ENCODE measurements at regions not wholly inside any gene's neighbourhood (a gene's known extent, or its start where the extent isn't known, plus 50 kb on each side); places are given as distances from the start of the nearest gene placed in this dataset.
A peak's percentile ranks its signal among the peaks of the same experiment; 100 is the strongest.

DNA sequence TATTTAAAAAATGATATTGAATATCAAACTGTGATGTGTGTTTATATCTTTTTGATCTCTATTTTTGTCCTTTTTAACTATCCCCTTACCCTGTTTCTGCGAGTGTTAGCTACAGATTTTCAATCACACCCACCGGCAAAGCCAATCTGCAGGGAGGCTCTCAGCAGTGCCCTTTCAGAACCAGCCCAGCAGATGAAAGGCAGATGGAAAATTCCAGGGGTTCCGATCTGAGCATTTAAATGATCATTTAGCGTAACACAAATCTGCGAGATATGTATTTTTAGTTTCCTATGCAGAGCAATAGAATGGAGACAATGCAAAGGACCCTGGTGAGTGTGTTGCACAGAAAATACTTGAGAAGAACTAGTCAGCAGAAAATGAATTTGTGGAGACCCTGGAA, 2170.5 kb upstream of the PIK3C3 start:
- no peaks in the 10 kb centered on the region for H3K36me3 ChIP-seq
- H3K27ac Mint-ChIP-seq = no peak overlapping the region
- peaks cover 15% of the 10 kb centered on the region for H3F3A ChIP-seq (ENCODE audit: low read depth)
- peak overlapping the region; percentile 43 for H3K4me2 ChIP-seq
- TF ChIP-seq EZH2phosphoT487 (IDR thresholded peaks at IDR 0.05) (no peak), EZH2 (IDR thresholded peaks at IDR 0.05) (no peak)
- TF ChIP-seq, protein P1, sequence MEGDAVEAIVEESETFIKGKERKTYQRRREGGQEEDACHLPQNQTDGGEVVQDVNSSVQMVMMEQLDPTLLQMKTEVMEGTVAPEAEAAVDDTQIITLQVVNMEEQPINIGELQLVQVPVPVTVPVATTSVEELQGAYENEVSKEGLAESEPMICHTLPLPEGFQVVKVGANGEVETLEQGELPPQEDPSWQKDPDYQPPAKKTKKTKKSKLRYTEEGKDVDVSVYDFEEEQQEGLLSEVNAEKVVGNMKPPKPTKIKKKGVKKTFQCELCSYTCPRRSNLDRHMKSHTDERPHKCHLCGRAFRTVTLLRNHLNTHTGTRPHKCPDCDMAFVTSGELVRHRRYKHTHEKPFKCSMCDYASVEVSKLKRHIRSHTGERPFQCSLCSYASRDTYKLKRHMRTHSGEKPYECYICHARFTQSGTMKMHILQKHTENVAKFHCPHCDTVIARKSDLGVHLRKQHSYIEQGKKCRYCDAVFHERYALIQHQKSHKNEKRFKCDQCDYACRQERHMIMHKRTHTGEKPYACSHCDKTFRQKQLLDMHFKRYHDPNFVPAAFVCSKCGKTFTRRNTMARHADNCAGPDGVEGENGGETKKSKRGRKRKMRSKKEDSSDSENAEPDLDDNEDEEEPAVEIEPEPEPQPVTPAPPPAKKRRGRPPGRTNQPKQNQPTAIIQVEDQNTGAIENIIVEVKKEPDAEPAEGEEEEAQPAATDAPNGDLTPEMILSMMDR (IDR thresholded peaks at IDR 0.05) = no peak
- no peak overlapping the region for H3K4me3 ChIP-seq
- peaks cover 50% of the 10 kb centered on the region for H3K4me1 Mint-ChIP-seq
- no peak overlapping the region for H2AFZ ChIP-seq (replicated peaks)
- H3K9me3 ChIP-seq (ENCODE audit: low read depth) = no peaks in the 10 kb centered on the region
- peak overlapping the region; percentile 38 for H3K27ac ChIP-seq
- H3K36me3 Mint-ChIP-seq = peaks cover 14% of the 10 kb centered on the region
- peaks cover 18% of the 10 kb centered on the region for H3K79me2 ChIP-seq (ENCODE audit: low read depth)
- no peaks in the 10 kb centered on the region for H4K20me1 ChIP-seq (ENCODE audit: low read depth)
- peaks cover 11% of the 10 kb centered on the region for H3K9me3 Mint-ChIP-seq
- no peaks in the 10 kb centered on the region for H3K27me3 ChIP-seq
- no peaks in the 10 kb centered on the region for H3K27me3 Mint-ChIP-seq (ENCODE audit: insufficient read depth, low read depth)
- no peak for DNase-seq (ENCODE audit: low spot score)
- peak overlapping the region; percentile 70 for H3K4me3 Mint-ChIP-seq
- peaks cover 29% of the 10 kb centered on the region for H3K4me1 ChIP-seq
- H3K9ac ChIP-seq = no peak overlapping the region

DNA sequence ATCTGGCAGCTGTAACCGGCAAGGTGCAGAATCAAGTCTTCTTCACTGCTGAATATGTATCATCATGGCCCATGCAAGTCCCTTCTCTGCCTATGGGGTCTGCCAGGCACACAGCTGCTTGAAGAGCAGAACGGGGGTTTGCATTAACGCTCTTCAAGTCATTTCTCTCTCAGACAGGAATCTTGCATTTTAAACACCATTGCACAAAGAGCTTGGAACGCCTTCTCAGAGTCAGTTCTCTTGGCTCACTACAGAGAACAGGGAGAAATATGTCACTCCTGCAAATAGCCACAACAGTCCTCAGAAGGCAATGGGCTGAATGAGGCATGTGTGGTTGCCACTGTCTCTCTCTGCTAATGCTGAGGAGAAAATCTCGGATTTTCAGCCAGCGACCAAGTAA, 2173.5 kb upstream of the PIK3C3 start:
- no peaks in the 10 kb centered on the region for H3K27me3 Mint-ChIP-seq (ENCODE audit: insufficient read depth, low read depth)
- H3K9me3 ChIP-seq (ENCODE audit: low read depth) = no peaks in the 10 kb centered on the region
- H3K27me3 ChIP-seq = no peaks in the 10 kb centered on the region
- no peak overlapping the region for H3K4me3 Mint-ChIP-seq
- H3K9me3 Mint-ChIP-seq = peaks cover 17% of the 10 kb centered on the region
- H3K27ac Mint-ChIP-seq = peak overlapping the region; percentile 23
- H2AFZ ChIP-seq (replicated peaks) = peak overlapping the region; percentile 63
- H4K20me1 ChIP-seq (ENCODE audit: low read depth) = no peaks in the 10 kb centered on the region
- peaks cover 48% of the 10 kb centered on the region for H3K4me1 Mint-ChIP-seq
- no peak overlapping the region for H3K4me2 ChIP-seq
- no peak for DNase-seq (ENCODE audit: low spot score)
- peaks cover 14% of the 10 kb centered on the region for H3K36me3 Mint-ChIP-seq
- peaks cover 29% of the 10 kb centered on the region for H3K4me1 ChIP-seq
- H3K27ac ChIP-seq = no peak overlapping the region
- no peak for TF ChIP-seq EZH2phosphoT487 (IDR thresholded peaks at IDR 0.05)
- no peak for TF ChIP-seq EZH2 (IDR thresholded peaks at IDR 0.05)
- TF ChIP-seq, protein P1 (IDR thresholded peaks at IDR 0.05) = no peak
- peaks cover 15% of the 10 kb centered on the region for H3F3A ChIP-seq (ENCODE audit: low read depth)
- H3K4me3 ChIP-seq = no peak overlapping the region
- H3K36me3 ChIP-seq = no peaks in the 10 kb centered on the region
- peaks cover 10% of the 10 kb centered on the region for H3K79me2 ChIP-seq (ENCODE audit: low read depth)
- H3K9ac ChIP-seq = no peak overlapping the region

DNA sequence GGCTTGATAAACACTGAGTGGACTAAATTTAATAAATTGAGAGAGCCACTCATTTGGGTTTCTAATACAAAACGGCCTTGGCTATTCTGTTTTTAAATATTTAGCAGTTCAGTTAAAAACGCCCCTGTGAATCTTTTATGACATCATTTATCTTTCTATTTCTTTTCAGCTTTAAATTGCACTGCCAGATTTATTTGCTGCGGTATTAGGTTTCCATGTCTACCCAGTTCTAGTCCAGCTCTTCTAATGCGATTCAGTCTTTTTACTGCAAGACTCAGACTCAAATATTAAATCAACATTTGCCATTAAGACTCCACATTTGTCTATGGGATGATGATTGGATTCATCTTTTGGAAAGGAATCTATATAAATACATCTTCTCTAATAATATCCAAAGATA, 2174.3 kb upstream of the PIK3C3 start:
- H3F3A ChIP-seq (ENCODE audit: low read depth) = peaks cover 15% of the 10 kb centered on the region
- no peaks in the 10 kb centered on the region for H4K20me1 ChIP-seq (ENCODE audit: low read depth)
- H3K9ac ChIP-seq = no peak overlapping the region
- no peak overlapping the region for H3K4me3 ChIP-seq
- DNase-seq (ENCODE audit: low spot score) = no peak
- H3K27ac ChIP-seq = no peak overlapping the region
- H3K79me2 ChIP-seq (ENCODE audit: low read depth) = peaks cover 4% of the 10 kb centered on the region
- H2AFZ ChIP-seq (replicated peaks) = no peak overlapping the region
- H3K4me1 ChIP-seq = peaks cover 29% of the 10 kb centered on the region
- no peak overlapping the region for H3K4me3 Mint-ChIP-seq
- H3K36me3 Mint-ChIP-seq = peaks cover 16% of the 10 kb centered on the region
- no peak overlapping the region for H3K4me2 ChIP-seq
- peaks cover 19% of the 10 kb centered on the region for H3K9me3 Mint-ChIP-seq
- no peak overlapping the region for H3K27ac Mint-ChIP-seq
- H3K27me3 Mint-ChIP-seq (ENCODE audit: insufficient read depth, low read depth) = no peaks in the 10 kb centered on the region
- no peaks in the 10 kb centered on the region for H3K27me3 ChIP-seq
- no peaks in the 10 kb centered on the region for H3K36me3 ChIP-seq
- TF ChIP-seq, protein P1 (IDR thresholded peaks at IDR 0.05) = no peak
- no peak for TF ChIP-seq EZH2phosphoT487 (IDR thresholded peaks at IDR 0.05)
- no peak for TF ChIP-seq EZH2 (IDR thresholded peaks at IDR 0.05)
- no peaks in the 10 kb centered on the region for H3K9me3 ChIP-seq (ENCODE audit: low read depth)
- H3K4me1 Mint-ChIP-seq = peaks cover 44% of the 10 kb centered on the region
